Liver (tissue), 8 donors: ENCODE measurements at regions not wholly inside any gene's neighbourhood (a gene's known extent, or its start where the extent isn't known, plus 50 kb on each side); places are given as distances from the start of the nearest gene placed in this dataset.

Experiments used
- DNase-seq: peaks from one replicate; pipeline ENCODE4 v3.0.0-alpha.2; 2017; ENCODE audit warnings: low spot score
- H3K27ac ChIP-seq, 2 donors: one replicate each; pipeline ENCODE4 v1.7.0; 2013; ENCODE audit warnings: inconsistent platforms in 2 of 2, low read length in 2 of 2, control low read depth in 1 of 2, low read depth in 1 of 2, mild to moderate bottlenecking in 1 of 2
- H3K27me3 ChIP-seq, 4 donors: one replicate each; pipeline versions ENCODE4 v1.6.1 to v1.7.0; 2013; ENCODE audit warnings: low read length in 3 of 4, inconsistent platforms in 1 of 4, mild to moderate bottlenecking in 1 of 4, moderate library complexity in 1 of 4; ENCODE audit not compliant: control insufficient read depth in 4 of 4, insufficient read depth in 4 of 4
- H3K36me3 ChIP-seq, 4 donors: one replicate each; pipeline versions ENCODE4 v1.6.1 to v1.7.0; 2013; ENCODE audit warnings: low read length in 3 of 4, mild to moderate bottlenecking in 3 of 4, low read depth in 1 of 4, moderate library complexity in 1 of 4; ENCODE audit not compliant: control insufficient read depth in 4 of 4, insufficient read depth in 3 of 4
- H3K4me1 ChIP-seq, 4 donors: one replicate each; pipeline versions ENCODE4 v1.6.1 to v1.7.0; 2013; ENCODE audit warnings: low read length in 3 of 4, mild to moderate bottlenecking in 3 of 4, moderate library complexity in 1 of 4; ENCODE audit not compliant: control insufficient read depth in 4 of 4, insufficient read depth in 4 of 4
- H3K4me3 ChIP-seq, 3 donors: one replicate each; pipeline versions ENCODE4 v1.6.1 to v1.7.0; 2013; ENCODE audit warnings: low read length in 3 of 3, control low read depth in 1 of 3, low read depth in 1 of 3, mild to moderate bottlenecking in 1 of 3
- H3K9ac ChIP-seq, 2 donors: one replicate each; pipeline ENCODE4 v1.7.0; 2013; ENCODE audit warnings: low read length in 2 of 2, mild to moderate bottlenecking in 2 of 2, moderate library complexity in 2 of 2, control low read depth in 1 of 2, low read depth in 1 of 2
- H3K9me3 ChIP-seq, 4 donors: one replicate each; pipeline versions ENCODE4 v1.6.1 to v1.7.0; 2013; ENCODE audit warnings: low read length in 3 of 4; ENCODE audit not compliant: control insufficient read depth in 4 of 4
- FOXA1 ChIP-seq: IDR thresholded peaks from 2 replicates; pipeline ENCODE4 v1.6.1; 2016; ENCODE audit warnings: antibody characterized with exemption
- HNF4A ChIP-seq, 2 donors: conservative IDR thresholded peaks; 2 replicates each; pipeline ENCODE4 v1.6.1; 2016; ENCODE audit warnings: antibody characterized with exemption in 2 of 2, mild to moderate bottlenecking in 2 of 2
- HNF4G ChIP-seq: IDR thresholded peaks from 2 replicates; pipeline ENCODE4 v1.6.1; 2016; ENCODE audit warnings: antibody characterized with exemption
- RAD21 ChIP-seq, 2 donors: IDR thresholded peaks; 2 replicates each; pipeline ENCODE4 v1.6.1; 2016; ENCODE audit warnings: antibody characterized with exemption in 2 of 2, mild to moderate bottlenecking in 2 of 2
- SP1 ChIP-seq: IDR thresholded peaks from 2 replicates; pipeline ENCODE4 v1.6.1; 2018; ENCODE audit warnings: antibody characterized with exemption, mild to moderate bottlenecking
- YY1 ChIP-seq: IDR thresholded peaks from 2 replicates; pipeline ENCODE4 v1.6.1; 2016; ENCODE audit warnings: antibody characterized with exemption, mild to moderate bottlenecking
- WGBS: extraction: QIAGEN DNeasy Blood & Tissue Kit; methylation state at CpG from one replicate; pipeline ENCODE4 v1.1.7; 2013; 5-methylcytosine and 5-hydroxymethylcytosine counted together
- TF ChIP-seq, protein P1 (sequence below): fragments of 150-350 bp; IDR thresholded peaks from 2 replicates; pipeline ENCODE4 v1.5.1; 2017; ENCODE audit warnings: improper control_type of control experiment, low read depth, low read length; ENCODE audit not compliant: missing input control
- TF ChIP-seq, protein P2 (sequence below): IDR thresholded peaks from 2 replicates; pipeline ENCODE4 v1.6.1; 2016; ENCODE audit warnings: antibody characterized with exemption, mild to moderate bottlenecking
- TF ChIP-seq, protein P3 (sequence below): IDR thresholded peaks from 2 replicates; pipeline ENCODE4 v1.6.1; 2016; ENCODE audit warnings: antibody characterized with exemption
- TF ChIP-seq, protein P4 (sequence below): IDR thresholded peaks from 2 replicates; pipeline ENCODE4 v1.6.1; 2016; ENCODE audit warnings: antibody characterized with exemption
- TF ChIP-seq, protein P5 (sequence below): IDR thresholded peaks from 2 replicates; pipeline ENCODE4 v1.6.1; 2016; ENCODE audit warnings: antibody characterized with exemption
- donor health status: healthy.
- donor health status: healthy.
- donor health status: healthy.
- donor health status: healthy.
- donor health status: healthy.

DNA sequence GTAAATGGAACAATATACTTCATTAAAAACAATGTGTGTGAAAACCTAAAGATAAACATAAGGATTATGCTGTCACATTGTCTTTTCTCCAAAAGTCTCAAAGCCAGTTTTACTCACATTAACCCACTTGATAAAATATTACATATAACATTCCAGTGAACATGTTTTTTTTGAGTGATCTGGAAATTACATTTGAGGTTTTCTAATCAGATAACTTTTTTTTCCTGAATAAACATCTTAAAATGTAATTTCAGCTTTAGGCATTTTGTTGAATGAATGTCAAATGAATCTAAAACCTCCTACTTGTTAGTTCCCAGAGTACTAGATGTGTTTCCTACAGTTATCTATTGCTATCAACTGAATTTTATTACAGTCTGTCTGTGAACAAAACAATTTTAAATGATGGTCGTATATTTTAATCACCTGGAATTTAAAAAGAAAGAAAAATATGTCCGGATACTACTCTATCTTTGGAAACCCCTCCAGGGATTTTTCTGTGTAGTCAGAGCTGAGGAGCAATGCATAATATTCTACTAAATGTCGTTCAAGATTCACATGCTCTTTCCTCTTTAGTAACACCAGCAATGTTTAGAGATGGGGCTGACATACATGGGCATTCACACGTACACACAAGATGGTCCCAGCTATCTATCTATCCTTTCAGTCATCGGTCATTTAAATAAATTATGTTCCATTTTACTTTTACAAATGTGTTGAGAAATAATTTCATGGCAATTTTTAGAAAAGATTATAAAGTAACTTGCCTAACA, 283.9 kb downstream of the KLF12 start:
- H3K36me3 ChIP-seq, result peaks cover 0 to 6% (median 4%) of the 10 kb centered on the region in 4 donors
- 84% methylated on average over 5 of the region's 5 CpGs for WGBS
- H3K9me3 ChIP-seq, result no peaks in the 10 kb centered on the region
- H3K4me3 ChIP-seq, result no peak overlapping the region
- no peak for TF ChIP-seq HNF4A (conservative IDR thresholded peaks at IDR 0.05)
- H3K4me1 ChIP-seq, result peaks cover 0 to 3% (median 0%) of the 10 kb centered on the region in 4 donors
- H3K27ac ChIP-seq, result no peak overlapping the region
- no peak overlapping the region for H3K9ac ChIP-seq
- no peak for DNase-seq
- no peaks in the 10 kb centered on the region for H3K27me3 ChIP-seq

DNA sequence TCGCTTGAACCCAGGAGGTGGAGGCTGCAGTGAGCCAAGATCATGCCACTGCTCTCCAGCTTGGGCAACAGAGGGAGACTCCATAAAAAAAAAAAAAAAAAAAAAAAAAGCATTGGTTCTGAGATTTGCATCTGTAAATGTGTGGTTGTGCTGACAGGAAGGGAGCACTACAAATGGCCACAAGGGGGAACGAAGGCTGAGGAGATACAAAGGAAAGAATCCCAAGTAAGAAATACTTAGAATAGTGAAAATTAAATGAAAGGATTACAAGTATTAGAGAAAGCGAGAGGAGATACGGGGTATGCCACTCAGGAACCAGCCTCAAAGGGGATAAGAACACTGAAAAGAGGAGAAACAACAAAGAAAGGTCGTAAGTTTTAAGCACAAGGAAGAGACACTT, 284.9 kb downstream of the KLF12 start:
- 83% methylated on average over 5 of the region's 5 CpGs for WGBS
- H3K4me1 ChIP-seq, result peaks cover 0 to 3% (median 0%) of the 10 kb centered on the region in 4 donors
- peaks cover 0 to 6% (median 4%) of the 10 kb centered on the region in 4 donors for H3K36me3 ChIP-seq
- H3K27ac ChIP-seq, result no peak overlapping the region
- no peak overlapping the region for H3K9ac ChIP-seq
- TF ChIP-seq, protein P1, sequence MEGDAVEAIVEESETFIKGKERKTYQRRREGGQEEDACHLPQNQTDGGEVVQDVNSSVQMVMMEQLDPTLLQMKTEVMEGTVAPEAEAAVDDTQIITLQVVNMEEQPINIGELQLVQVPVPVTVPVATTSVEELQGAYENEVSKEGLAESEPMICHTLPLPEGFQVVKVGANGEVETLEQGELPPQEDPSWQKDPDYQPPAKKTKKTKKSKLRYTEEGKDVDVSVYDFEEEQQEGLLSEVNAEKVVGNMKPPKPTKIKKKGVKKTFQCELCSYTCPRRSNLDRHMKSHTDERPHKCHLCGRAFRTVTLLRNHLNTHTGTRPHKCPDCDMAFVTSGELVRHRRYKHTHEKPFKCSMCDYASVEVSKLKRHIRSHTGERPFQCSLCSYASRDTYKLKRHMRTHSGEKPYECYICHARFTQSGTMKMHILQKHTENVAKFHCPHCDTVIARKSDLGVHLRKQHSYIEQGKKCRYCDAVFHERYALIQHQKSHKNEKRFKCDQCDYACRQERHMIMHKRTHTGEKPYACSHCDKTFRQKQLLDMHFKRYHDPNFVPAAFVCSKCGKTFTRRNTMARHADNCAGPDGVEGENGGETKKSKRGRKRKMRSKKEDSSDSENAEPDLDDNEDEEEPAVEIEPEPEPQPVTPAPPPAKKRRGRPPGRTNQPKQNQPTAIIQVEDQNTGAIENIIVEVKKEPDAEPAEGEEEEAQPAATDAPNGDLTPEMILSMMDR, result peak; percentile 42
- peak; percentile 57 to 75 for TF ChIP-seq RAD21 (IDR thresholded peaks at IDR 0.05)
- TF ChIP-seq YY1, result no peak
- H3K4me3 ChIP-seq, result no peak overlapping the region
- H3K9me3 ChIP-seq, result no peaks in the 10 kb centered on the region
- no peak for DNase-seq
- no peaks in the 10 kb centered on the region for H3K27me3 ChIP-seq

DNA sequence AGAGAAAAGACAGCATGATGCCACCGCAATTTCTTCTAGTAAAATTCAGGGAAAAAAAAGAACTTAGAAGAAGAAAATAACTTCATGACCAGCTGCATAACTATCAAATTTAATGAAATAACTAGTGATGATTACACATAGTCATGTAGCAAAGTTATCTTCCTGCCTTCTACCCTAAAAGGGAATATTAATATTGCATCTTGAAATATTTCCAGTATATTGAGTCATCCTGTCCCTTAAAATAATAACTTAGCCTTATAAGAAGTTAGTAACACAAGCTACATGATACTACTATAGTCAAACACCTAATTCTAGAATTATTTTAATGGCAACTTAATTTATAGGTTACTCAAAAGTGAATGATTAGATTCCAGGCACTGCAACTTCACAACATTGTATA, 289.2 kb downstream of the KLF12 start:
- TF ChIP-seq, protein P2, sequence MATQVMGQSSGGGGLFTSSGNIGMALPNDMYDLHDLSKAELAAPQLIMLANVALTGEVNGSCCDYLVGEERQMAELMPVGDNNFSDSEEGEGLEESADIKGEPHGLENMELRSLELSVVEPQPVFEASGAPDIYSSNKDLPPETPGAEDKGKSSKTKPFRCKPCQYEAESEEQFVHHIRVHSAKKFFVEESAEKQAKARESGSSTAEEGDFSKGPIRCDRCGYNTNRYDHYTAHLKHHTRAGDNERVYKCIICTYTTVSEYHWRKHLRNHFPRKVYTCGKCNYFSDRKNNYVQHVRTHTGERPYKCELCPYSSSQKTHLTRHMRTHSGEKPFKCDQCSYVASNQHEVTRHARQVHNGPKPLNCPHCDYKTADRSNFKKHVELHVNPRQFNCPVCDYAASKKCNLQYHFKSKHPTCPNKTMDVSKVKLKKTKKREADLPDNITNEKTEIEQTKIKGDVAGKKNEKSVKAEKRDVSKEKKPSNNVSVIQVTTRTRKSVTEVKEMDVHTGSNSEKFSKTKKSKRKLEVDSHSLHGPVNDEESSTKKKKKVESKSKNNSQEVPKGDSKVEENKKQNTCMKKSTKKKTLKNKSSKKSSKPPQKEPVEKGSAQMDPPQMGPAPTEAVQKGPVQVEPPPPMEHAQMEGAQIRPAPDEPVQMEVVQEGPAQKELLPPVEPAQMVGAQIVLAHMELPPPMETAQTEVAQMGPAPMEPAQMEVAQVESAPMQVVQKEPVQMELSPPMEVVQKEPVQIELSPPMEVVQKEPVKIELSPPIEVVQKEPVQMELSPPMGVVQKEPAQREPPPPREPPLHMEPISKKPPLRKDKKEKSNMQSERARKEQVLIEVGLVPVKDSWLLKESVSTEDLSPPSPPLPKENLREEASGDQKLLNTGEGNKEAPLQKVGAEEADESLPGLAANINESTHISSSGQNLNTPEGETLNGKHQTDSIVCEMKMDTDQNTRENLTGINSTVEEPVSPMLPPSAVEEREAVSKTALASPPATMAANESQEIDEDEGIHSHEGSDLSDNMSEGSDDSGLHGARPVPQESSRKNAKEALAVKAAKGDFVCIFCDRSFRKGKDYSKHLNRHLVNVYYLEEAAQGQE, result no peak
- TF ChIP-seq, protein P3, sequence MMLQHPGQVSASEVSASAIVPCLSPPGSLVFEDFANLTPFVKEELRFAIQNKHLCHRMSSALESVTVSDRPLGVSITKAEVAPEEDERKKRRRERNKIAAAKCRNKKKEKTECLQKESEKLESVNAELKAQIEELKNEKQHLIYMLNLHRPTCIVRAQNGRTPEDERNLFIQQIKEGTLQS, result no peak
- TF ChIP-seq FOXA1 (no peak), SP1 (no peak), HNF4G (no peak)
- TF ChIP-seq, protein P4, sequence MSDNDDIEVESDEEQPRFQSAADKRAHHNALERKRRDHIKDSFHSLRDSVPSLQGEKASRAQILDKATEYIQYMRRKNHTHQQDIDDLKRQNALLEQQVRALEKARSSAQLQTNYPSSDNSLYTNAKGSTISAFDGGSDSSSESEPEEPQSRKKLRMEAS, result no peak
- TF ChIP-seq, protein P5, sequence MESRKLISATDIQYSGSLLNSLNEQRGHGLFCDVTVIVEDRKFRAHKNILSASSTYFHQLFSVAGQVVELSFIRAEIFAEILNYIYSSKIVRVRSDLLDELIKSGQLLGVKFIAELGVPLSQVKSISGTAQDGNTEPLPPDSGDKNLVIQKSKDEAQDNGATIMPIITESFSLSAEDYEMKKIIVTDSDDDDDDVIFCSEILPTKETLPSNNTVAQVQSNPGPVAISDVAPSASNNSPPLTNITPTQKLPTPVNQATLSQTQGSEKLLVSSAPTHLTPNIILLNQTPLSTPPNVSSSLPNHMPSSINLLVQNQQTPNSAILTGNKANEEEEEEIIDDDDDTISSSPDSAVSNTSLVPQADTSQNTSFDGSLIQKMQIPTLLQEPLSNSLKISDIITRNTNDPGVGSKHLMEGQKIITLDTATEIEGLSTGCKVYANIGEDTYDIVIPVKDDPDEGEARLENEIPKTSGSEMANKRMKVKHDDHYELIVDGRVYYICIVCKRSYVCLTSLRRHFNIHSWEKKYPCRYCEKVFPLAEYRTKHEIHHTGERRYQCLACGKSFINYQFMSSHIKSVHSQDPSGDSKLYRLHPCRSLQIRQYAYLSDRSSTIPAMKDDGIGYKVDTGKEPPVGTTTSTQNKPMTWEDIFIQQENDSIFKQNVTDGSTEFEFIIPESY, result no peak
- H3K27me3 ChIP-seq, result no peaks in the 10 kb centered on the region
- H3K4me3 ChIP-seq, result no peak overlapping the region
- no peak for DNase-seq
- H3K9ac ChIP-seq, result no peak overlapping the region
- 98% methylated on average over 1 of the region's 1 CpG for WGBS
- no peaks in the 10 kb centered on the region for H3K9me3 ChIP-seq
- H3K4me1 ChIP-seq, result peaks cover 0 to 3% (median 0%) of the 10 kb centered on the region in 4 donors
- peaks cover 0 to 6% (median 4%) of the 10 kb centered on the region in 4 donors for H3K36me3 ChIP-seq
- H3K27ac ChIP-seq, result no peak overlapping the region
